A549 (cell line): ENCODE measurements at regions not wholly inside any gene's neighbourhood (a gene's known extent, or its start where the extent isn't known, plus 50 kb on each side); places are given as distances from the start of the nearest gene placed in this dataset.

Experiments used
- ATAC-seq, 2 experiments: fragments of 200-7000 bp in 1 of 2; fragments of >200 bp in 1 of 2; cut with Nextera tagmentation in 1 of 2; cut with Tn5 transposase in 1 of 2; 3 replicates each; pipeline versions ENCODE4 v1.8.0 to v1.9.1; 2018 to 2020; ENCODE audit warnings: mild to moderate bottlenecking in 1 of 2, moderate library complexity in 1 of 2
- CTCF ChIA-PET: fragments of 300-600 bp; sonication (Branson Sonifier 250); formaldehyde crosslinking; extraction: SDS; loops from one replicate; lab custom pipeline; 2021; ENCODE audit warnings: antibody characterized with exemption, inconsistent platforms; lab: Yijun Ruan, JAX
- POLR2A ChIA-PET: fragments of 350-600 bp; formaldehyde crosslinking; extraction: SDS; loops from one replicate; lab custom pipeline; 2021; ENCODE audit warnings: antibody characterized with exemption, inconsistent platforms; lab: Yijun Ruan, JAX
- DNase-seq, 2 experiments: peaks; one replicate each; pipeline versions ENCODE4 v3.0.0 to v3.0.0-alpha.2; 2011 to 2016; ENCODE audit warnings: low read depth in 1 of 2, low spot score in 1 of 2
- FAIRE-seq: peaks from 2 replicates; lab custom pipeline; 2011; peaks lifted over from hg19 to GRCh38; lab: Jason Lieb, UNC
- H3K27ac ChIP-seq, 2 experiments: fragments of >200 bp; sonication (Bioruptor Twin); formaldehyde crosslinking; 3 replicates each; pipeline ENCODE4 v1.5.1; 2016 to 2017
- H3K4me1 ChIP-seq: fragments of >200 bp; sonication (Bioruptor Twin); formaldehyde crosslinking; 3 replicates; pipeline ENCODE4 v1.6.1; 2016
- H3K4me2 ChIP-seq: fragments of >200 bp; sonication (Bioruptor Twin); formaldehyde crosslinking; 3 replicates; pipeline ENCODE4 v1.6.1; 2016
- H3K4me3 ChIP-seq: fragments of >200 bp; sonication (Bioruptor Twin); formaldehyde crosslinking; 3 replicates; pipeline ENCODE4 v1.5.1; 2016
- H3K9me3 ChIP-seq: fragments of >200 bp; sonication (Bioruptor Twin); formaldehyde crosslinking; 3 replicates; pipeline ENCODE4 v1.6.1; 2016
- BHLHE40 ChIP-seq: IDR thresholded peaks from 2 replicates; pipeline ENCODE4 v1.6.1; 2012; ENCODE audit warnings: low read depth, low read length, inconsistent platforms
- CBX8 ChIP-seq: fragments of 200-600 bp; sonication (generic); IDR thresholded peaks from 2 replicates; pipeline ENCODE4 v1.6.1; 2016
- CEBPB ChIP-seq, 2 experiments: fragments of >200 bp in 1 of 2; sonication (Bioruptor Twin) in 1 of 2; formaldehyde crosslinking in 1 of 2; IDR thresholded peaks; 2 replicates each; pipeline ENCODE4 v1.6.1; 2012 to 2016
- EP300 ChIP-seq, 2 experiments: fragments of >200 bp; sonication (Bioruptor Twin); formaldehyde crosslinking; IDR thresholded peaks; 2 replicates in 1 of 2; 3 replicates in 1 of 2; pipeline ENCODE4 v1.6.1; 2016 to 2017
- HOXB13 ChIP-seq: fragments of 250-450 bp; sonication (Bioruptor Pico); IDR thresholded peaks from 2 replicates; pipeline ENCODE4 v1.5.0; 2020; ENCODE audit warnings: low read depth, mild to moderate bottlenecking, moderate library complexity
- TFCP2L1 ChIP-seq: fragments of 250-450 bp; sonication (Bioruptor Pico); IDR thresholded peaks from 2 replicates; pipeline ENCODE4 v1.5.0; 2021; ENCODE audit warnings: mild to moderate bottlenecking
- ZNF302 ChIP-seq: fragments of 250-450 bp; sonication (Bioruptor Pico); IDR thresholded peaks from 2 replicates; pipeline ENCODE4 v1.9.0; 2021; ENCODE audit warnings: inconsistent platforms, mild to moderate bottlenecking, moderate library complexity
- WGBS: methylation state at CpG from one replicate; pipeline ENCODE4 v1.1.6; 2017; ENCODE audit errors: missing lambda C conversion rate; 5-methylcytosine and 5-hydroxymethylcytosine counted together
- TF ChIP-seq, protein P1 (sequence below): fragments of 250-450 bp; sonication (Bioruptor Pico); IDR thresholded peaks from 2 replicates; pipeline ENCODE4 v1.5.0; 2020; ENCODE audit warnings: low read depth, mild to moderate bottlenecking, moderate library complexity
- TF ChIP-seq, protein P2 (sequence below): fragments of 200-600 bp; sonication (generic); IDR thresholded peaks from 2 replicates; pipeline ENCODE4 v1.6.1; 2016; ENCODE audit warnings: antibody characterized with exemption, mild to moderate bottlenecking, moderate library complexity
- TF ChIP-seq, protein P3 (sequence below): IDR thresholded peaks from 2 replicates; pipeline ENCODE4 v1.6.1; 2012
- TF ChIP-seq, protein P4 (sequence below): fragments of >200 bp; sonication (Bioruptor Twin); formaldehyde crosslinking; IDR thresholded peaks from 3 replicates; pipeline ENCODE4 v1.5.1; 2016
- TF ChIP-seq, protein P5 (sequence below): fragments of 150-350 bp; IDR thresholded peaks from 2 replicates; pipeline ENCODE4 v1.6.1; 2014; ENCODE audit warnings: low read depth, mild to moderate bottlenecking, low read length

DNA sequence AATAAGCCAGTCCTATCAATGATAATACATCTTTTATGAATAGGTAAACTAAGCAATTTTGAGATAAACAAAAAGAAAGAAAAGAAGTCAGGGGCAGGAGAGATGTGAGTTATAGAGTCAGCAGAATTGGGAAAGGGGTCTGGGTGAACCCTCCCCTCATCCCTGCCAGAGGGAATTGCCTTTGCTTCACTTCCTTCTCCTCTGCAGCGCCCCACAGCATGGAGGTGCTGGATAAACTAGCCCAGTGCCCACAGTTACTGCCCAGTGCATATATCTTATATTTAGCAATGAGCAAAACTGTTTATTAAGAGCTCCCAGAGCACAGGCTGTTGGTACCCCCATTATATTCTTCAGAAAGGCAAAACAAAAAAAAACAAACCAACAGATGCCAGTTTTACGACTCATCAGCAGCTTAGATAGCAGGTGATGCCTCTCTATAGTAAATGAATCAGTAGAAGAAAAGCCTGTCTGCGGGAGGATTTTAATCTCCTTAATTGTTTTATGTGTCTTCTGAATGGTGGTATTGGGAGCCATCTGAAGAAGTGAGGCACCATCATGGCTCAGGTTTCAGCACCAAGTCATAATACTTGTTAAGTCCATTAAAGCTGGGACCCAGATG lies 419.2 kb downstream of the EPM2A start (continued):
- no peak for TF ChIP-seq CEBPB (IDR thresholded peaks at IDR 0.05)
- no peak for TF ChIP-seq CBX8
- TF ChIP-seq, protein P1, sequence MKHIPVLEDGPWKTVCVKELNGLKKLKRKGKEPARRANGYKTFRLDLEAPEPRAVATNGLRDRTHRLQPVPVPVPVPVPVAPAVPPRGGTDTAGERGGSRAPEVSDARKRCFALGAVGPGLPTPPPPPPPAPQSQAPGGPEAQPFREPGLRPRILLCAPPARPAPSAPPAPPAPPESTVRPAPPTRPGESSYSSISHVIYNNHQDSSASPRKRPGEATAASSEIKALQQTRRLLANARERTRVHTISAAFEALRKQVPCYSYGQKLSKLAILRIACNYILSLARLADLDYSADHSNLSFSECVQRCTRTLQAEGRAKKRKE (CRISPR knock-in tag): no peak

DNA sequence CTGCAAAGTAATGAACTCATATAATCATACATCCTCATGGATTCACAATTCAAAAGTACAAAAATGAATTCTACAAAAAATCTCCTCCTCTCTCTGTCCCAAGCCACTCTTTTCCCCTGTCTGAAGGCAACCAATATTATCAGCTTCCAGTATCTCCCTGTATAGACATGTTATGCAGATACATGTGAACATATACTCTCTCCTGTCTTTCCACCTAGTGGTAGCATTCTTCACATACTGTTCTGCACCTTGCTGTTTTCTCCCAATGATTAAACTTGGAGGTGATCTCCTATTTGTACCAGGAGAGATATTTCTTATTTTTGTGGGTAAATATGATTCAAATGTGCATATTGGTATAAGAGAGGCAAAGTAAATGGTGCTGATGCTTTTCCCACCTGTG lies 416.4 kb downstream of the EPM2A start:
- DNase-seq: no peak
- ATAC-seq: no peak
- FAIRE-seq: no peak
- Histone ChIP-seq H3K9me3 (0 out of 3 replicates have a peak, but pooled peaks cover 2% of the 10 kb centered on the region), H3K4me2 (no peak overlapping the region), H3K27ac (no peak overlapping the region), H3K4me1 (no peaks in the 10 kb centered on the region), H3K4me3 (no peak overlapping the region)
- POLR2A ChIA-PET: no interaction called here
- CTCF ChIA-PET: no interaction called here
- TF ChIP-seq, protein P2, sequence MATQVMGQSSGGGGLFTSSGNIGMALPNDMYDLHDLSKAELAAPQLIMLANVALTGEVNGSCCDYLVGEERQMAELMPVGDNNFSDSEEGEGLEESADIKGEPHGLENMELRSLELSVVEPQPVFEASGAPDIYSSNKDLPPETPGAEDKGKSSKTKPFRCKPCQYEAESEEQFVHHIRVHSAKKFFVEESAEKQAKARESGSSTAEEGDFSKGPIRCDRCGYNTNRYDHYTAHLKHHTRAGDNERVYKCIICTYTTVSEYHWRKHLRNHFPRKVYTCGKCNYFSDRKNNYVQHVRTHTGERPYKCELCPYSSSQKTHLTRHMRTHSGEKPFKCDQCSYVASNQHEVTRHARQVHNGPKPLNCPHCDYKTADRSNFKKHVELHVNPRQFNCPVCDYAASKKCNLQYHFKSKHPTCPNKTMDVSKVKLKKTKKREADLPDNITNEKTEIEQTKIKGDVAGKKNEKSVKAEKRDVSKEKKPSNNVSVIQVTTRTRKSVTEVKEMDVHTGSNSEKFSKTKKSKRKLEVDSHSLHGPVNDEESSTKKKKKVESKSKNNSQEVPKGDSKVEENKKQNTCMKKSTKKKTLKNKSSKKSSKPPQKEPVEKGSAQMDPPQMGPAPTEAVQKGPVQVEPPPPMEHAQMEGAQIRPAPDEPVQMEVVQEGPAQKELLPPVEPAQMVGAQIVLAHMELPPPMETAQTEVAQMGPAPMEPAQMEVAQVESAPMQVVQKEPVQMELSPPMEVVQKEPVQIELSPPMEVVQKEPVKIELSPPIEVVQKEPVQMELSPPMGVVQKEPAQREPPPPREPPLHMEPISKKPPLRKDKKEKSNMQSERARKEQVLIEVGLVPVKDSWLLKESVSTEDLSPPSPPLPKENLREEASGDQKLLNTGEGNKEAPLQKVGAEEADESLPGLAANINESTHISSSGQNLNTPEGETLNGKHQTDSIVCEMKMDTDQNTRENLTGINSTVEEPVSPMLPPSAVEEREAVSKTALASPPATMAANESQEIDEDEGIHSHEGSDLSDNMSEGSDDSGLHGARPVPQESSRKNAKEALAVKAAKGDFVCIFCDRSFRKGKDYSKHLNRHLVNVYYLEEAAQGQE: no peak
- TF ChIP-seq EP300 (IDR thresholded peaks at IDR 0.05): no peak
- TF ChIP-seq, protein P3, sequence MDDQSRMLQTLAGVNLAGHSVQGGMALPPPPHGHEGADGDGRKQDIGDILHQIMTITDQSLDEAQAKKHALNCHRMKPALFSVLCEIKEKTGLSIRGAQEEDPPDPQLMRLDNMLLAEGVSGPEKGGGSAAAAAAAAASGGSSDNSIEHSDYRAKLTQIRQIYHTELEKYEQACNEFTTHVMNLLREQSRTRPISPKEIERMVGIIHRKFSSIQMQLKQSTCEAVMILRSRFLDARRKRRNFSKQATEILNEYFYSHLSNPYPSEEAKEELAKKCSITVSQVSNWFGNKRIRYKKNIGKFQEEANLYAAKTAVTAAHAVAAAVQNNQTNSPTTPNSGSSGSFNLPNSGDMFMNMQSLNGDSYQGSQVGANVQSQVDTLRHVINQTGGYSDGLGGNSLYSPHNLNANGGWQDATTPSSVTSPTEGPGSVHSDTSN: no peak
- TF ChIP-seq HOXB13 (CRISPR knock-in tag): no peak
- TF ChIP-seq BHLHE40: no peak
- no peak for TF ChIP-seq ZNF302
- TF ChIP-seq, protein P4, sequence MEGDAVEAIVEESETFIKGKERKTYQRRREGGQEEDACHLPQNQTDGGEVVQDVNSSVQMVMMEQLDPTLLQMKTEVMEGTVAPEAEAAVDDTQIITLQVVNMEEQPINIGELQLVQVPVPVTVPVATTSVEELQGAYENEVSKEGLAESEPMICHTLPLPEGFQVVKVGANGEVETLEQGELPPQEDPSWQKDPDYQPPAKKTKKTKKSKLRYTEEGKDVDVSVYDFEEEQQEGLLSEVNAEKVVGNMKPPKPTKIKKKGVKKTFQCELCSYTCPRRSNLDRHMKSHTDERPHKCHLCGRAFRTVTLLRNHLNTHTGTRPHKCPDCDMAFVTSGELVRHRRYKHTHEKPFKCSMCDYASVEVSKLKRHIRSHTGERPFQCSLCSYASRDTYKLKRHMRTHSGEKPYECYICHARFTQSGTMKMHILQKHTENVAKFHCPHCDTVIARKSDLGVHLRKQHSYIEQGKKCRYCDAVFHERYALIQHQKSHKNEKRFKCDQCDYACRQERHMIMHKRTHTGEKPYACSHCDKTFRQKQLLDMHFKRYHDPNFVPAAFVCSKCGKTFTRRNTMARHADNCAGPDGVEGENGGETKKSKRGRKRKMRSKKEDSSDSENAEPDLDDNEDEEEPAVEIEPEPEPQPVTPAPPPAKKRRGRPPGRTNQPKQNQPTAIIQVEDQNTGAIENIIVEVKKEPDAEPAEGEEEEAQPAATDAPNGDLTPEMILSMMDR: no peak
- TF ChIP-seq, protein P5, sequence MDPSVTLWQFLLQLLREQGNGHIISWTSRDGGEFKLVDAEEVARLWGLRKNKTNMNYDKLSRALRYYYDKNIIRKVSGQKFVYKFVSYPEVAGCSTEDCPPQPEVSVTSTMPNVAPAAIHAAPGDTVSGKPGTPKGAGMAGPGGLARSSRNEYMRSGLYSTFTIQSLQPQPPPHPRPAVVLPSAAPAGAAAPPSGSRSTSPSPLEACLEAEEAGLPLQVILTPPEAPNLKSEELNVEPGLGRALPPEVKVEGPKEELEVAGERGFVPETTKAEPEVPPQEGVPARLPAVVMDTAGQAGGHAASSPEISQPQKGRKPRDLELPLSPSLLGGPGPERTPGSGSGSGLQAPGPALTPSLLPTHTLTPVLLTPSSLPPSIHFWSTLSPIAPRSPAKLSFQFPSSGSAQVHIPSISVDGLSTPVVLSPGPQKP: no peak

DNA sequence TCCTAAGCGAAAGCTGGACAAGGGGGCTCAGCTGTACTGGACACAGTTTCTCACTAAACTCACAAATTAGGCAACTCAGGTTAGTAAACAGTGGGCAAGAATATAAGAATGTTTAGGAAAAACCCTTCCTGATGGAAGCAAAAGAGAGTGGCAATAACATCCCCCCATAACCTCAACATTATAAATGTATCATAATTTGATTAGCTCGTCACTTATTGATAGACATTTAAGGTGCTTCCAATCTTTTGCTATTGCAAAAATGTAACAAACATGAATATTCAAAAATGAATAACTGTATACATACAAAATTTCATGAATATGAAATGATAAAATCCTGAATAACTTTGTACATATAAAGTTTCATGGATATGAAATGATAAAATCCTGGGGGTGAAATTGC lies 415.7 kb downstream of the EPM2A start:
- no peak for ATAC-seq
- ChIA-PET POLR2A (no interaction called here), CTCF (no interaction called here)

More for the DNA sequence above, 415.7 kb downstream of the EPM2A start:
- no peaks in the 10 kb centered on the region for H3K4me1 ChIP-seq
- 0 out of 3 replicates have a peak, but pooled peaks cover 2% of the 10 kb centered on the region for H3K9me3 ChIP-seq
- H3K4me3 ChIP-seq: no peak overlapping the region
- H3K4me2 ChIP-seq: no peak overlapping the region
- 56% methylated on average over 2 of the region's 2 CpGs for WGBS
- FAIRE-seq: no peak
- H3K27ac ChIP-seq: no peak overlapping the region
- no peak for DNase-seq
- TF ChIP-seq, protein P3: no peak
- TF ChIP-seq TFCP2L1 (CRISPR knock-in tag): no peak
